ENCODE measurements at regions not wholly inside any gene's neighbourhood (a gene's known extent, or its start where the extent isn't known, plus 50 kb on each side); places are given as distances from the start of the nearest gene placed in this dataset.

GRCh38 chr14:104280085-104280901 lies 141.9 kb downstream of the KIF26A start:
- Mint-ChIP-seq H3K27me3 (ENCODE audit: low read depth in 3 of 3) (peaks cover 2 to 3% (median 3%) of the 10 kb centered on the region in 3 donors), H3K9me3 (no peaks in the 10 kb centered on the region), H3K4me1 (no peaks in the 10 kb centered on the region), H3K27ac (peak overlapping the region in 1 of 7 donors; percentile 45), H3K4me3 (no peak overlapping the region), H3K36me3 (no peaks in the 10 kb centered on the region)
- Histone ChIP-seq H3K9ac (ENCODE audit: insufficient read depth, low read length, poor library complexity, severe bottlenecking) (no peak overlapping the region), H3K36me3 (replicated peaks in 1 of 2; ENCODE audit: control insufficient read depth in 1 of 2, insufficient read depth in 2 of 2, low read length in 2 of 2) (no peaks in the 10 kb centered on the region), H3K9me3 (replicated peaks in 1 of 2; ENCODE audit: control insufficient read depth in 1 of 2, insufficient read depth in 1 of 2, low read length in 2 of 2) (no peaks in the 10 kb centered on the region), H3K4me1 (ENCODE audit: control insufficient read depth in 1 of 2, insufficient read depth in 2 of 2, low read length in 2 of 2) (no peaks in the 10 kb centered on the region), H3K4me2 (replicated peaks; ENCODE audit: extremely low read depth, low read length, poor library complexity, severe bottlenecking) (no peak overlapping the region), H3K27ac (ENCODE audit: low read depth in 1 of 2, low read length in 2 of 2) (no peak overlapping the region), H4K20me1 (ENCODE audit: insufficient read depth, low read length) (no peaks in the 10 kb centered on the region), H2AFZ (ENCODE audit: insufficient read depth, low read depth, low read length, poor library complexity, severe bottlenecking) (no peak overlapping the region), H3K79me2 (ENCODE audit: insufficient read depth, low read length) (no peaks in the 10 kb centered on the region), H3K4me3 (replicated peaks in 1 of 3; ENCODE audit: low read depth in 2 of 3, low read length in 3 of 3) (no peak overlapping the region), H3K27me3 (ENCODE audit: control insufficient read depth in 2 of 2, insufficient read depth in 2 of 2, low read length in 2 of 2) (no peaks in the 10 kb centered on the region)
- intact Hi-C loops (cut with micrococcal nuclease) = no loop called here
- DNase-seq = no peak
- TF ChIP-seq CTCF (IDR thresholded peaks at IDR 0.05) = no peak
- 96% methylated on average over 30 of the region's 32 CpGs for WGBS (ENCODE audit: insufficient coverage)

GRCh38 chr14:104280902-104281767 lies 142.7 kb downstream of the KIF26A start:
- H3K4me1 ChIP-seq (ENCODE audit: control insufficient read depth in 1 of 2, insufficient read depth in 2 of 2, low read length in 2 of 2) = no peaks in the 10 kb centered on the region
- H3K27ac Mint-ChIP-seq = peak overlapping the region in 2 of 7 donors; percentile 28 to 48

More at GRCh38 chr14:104280902-104281767, 142.7 kb downstream of the KIF26A start:
- Histone ChIP-seq H3K4me2 (replicated peaks; ENCODE audit: extremely low read depth, low read length, poor library complexity, severe bottlenecking) (no peak overlapping the region), H2AFZ (ENCODE audit: insufficient read depth, low read depth, low read length, poor library complexity, severe bottlenecking) (no peak overlapping the region), H3K27ac (ENCODE audit: low read depth in 1 of 2, low read length in 2 of 2) (no peak overlapping the region), H4K20me1 (ENCODE audit: insufficient read depth, low read length) (no peaks in the 10 kb centered on the region), H3K79me2 (ENCODE audit: insufficient read depth, low read length) (no peaks in the 10 kb centered on the region), H3K9ac (ENCODE audit: insufficient read depth, low read length, poor library complexity, severe bottlenecking) (no peak overlapping the region), H3K27me3 (ENCODE audit: control insufficient read depth in 2 of 2, insufficient read depth in 2 of 2, low read length in 2 of 2) (no peaks in the 10 kb centered on the region), H3K9me3 (replicated peaks in 1 of 2; ENCODE audit: control insufficient read depth in 1 of 2, insufficient read depth in 1 of 2, low read length in 2 of 2) (no peaks in the 10 kb centered on the region), H3K36me3 (replicated peaks in 1 of 2; ENCODE audit: control insufficient read depth in 1 of 2, insufficient read depth in 2 of 2, low read length in 2 of 2) (no peaks in the 10 kb centered on the region), H3K4me3 (replicated peaks in 1 of 3; ENCODE audit: low read depth in 2 of 3, low read length in 3 of 3) (no peak overlapping the region)
- DNase-seq = no peak
- WGBS (ENCODE audit: insufficient coverage) = 79% methylated on average over 23 of the region's 24 CpGs
- TF ChIP-seq CTCF (IDR thresholded peaks at IDR 0.05) = no peak
- intact Hi-C loops (cut with micrococcal nuclease) = no loop called here
- Mint-ChIP-seq H3K4me3 (no peak overlapping the region), H3K9me3 (no peaks in the 10 kb centered on the region), H3K36me3 (no peaks in the 10 kb centered on the region), H3K4me1 (no peaks in the 10 kb centered on the region), H3K27me3 (ENCODE audit: low read depth in 3 of 3) (peaks cover 0 to 3% (median 2%) of the 10 kb centered on the region in 3 donors)

Data from CD14-positive monocyte (primary cell).